Ascending aorta (tissue), 2 donors: ENCODE measurements at regions not wholly inside any gene's neighbourhood (a gene's known extent, or its start where the extent isn't known, plus 50 kb on each side); places are given as distances from the start of the nearest gene placed in this dataset.

ENCODE experiments used
- DNase-seq, 2 donors: peaks; one replicate each; pipeline ENCODE4 v3.0.0-alpha.2; 2019; ENCODE audit warnings: low spot score in 2 of 2
- H3K27ac ChIP-seq, 2 donors: fragments of 200-600 bp; sonication (generic); one replicate each; pipeline ENCODE4 v1.5.1; 2016 to 2017; ENCODE audit warnings: mild to moderate bottlenecking in 1 of 2
- H3K27me3 ChIP-seq: fragments of 200-600 bp; sonication (generic); one replicate; pipeline ENCODE4 v1.5.1; 2017
- H3K36me3 ChIP-seq, 2 donors: fragments of 200-600 bp; sonication (generic); one replicate each; pipeline ENCODE4 v1.5.1; 2016
- H3K4me1 ChIP-seq, 2 donors: fragments of 200-600 bp; sonication (generic); one replicate each; pipeline ENCODE4 v1.5.1; 2016 to 2017; ENCODE audit warnings: mild to moderate bottlenecking in 1 of 2
- H3K4me3 ChIP-seq, 2 donors: fragments of 200-600 bp; sonication (generic); one replicate each; pipeline ENCODE4 v1.5.1; 2016 to 2017; ENCODE audit warnings: mild to moderate bottlenecking in 1 of 2
- H3K9me3 ChIP-seq, 2 donors: fragments of 200-600 bp; sonication (generic); one replicate each; pipeline ENCODE4 v1.5.1; 2016
- CTCF ChIP-seq, 3 experiments: fragments of 200-600 bp in 2 of 3; fragments of 450-650 bp in 1 of 3; sonication (generic) in 2 of 3; IDR thresholded peaks; one replicate each; pipeline ENCODE4 v1.5.1; 2016 to 2019; ENCODE audit warnings: antibody characterized with exemption in 3 of 3, mild to moderate bottlenecking in 1 of 3, moderate library complexity in 1 of 3
- intact Hi-C: fragments of 100-400 bp; cut with DNase I; formaldehyde crosslinking; loops from one replicate; pipeline ENCODE4 v1.15.1; 2023

DNA sequence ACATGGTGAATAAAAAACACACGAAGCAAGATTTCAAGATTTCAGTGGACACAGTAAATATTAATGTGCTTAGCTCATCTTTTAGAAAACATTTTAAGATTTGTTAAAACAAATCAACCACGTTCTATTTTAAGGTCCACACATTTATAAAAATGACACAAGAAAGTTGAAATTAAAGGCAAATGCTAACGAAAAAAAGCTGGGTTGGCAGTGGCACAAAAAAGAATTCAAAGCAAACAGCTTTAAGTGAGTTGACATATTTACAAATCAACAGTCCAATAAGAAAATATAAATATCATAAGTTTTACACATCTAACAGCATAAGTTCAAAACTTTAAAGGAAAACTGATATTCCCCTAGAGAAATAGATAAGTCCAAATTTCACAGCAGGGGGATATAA, 430.4 kb upstream of the CCDC54 start:
- Histone ChIP-seq H3K9me3 (no peaks in the 10 kb centered on the region), H3K27me3 (no peaks in the 10 kb centered on the region), H3K27ac (no peak overlapping the region), H3K4me3 (no peak overlapping the region), H3K36me3 (no peaks in the 10 kb centered on the region), H3K4me1 (no peaks in the 10 kb centered on the region)
- no peak for TF ChIP-seq CTCF (IDR thresholded peaks at IDR 0.05)
- no peak for DNase-seq
- intact Hi-C loops = no loop called here

DNA sequence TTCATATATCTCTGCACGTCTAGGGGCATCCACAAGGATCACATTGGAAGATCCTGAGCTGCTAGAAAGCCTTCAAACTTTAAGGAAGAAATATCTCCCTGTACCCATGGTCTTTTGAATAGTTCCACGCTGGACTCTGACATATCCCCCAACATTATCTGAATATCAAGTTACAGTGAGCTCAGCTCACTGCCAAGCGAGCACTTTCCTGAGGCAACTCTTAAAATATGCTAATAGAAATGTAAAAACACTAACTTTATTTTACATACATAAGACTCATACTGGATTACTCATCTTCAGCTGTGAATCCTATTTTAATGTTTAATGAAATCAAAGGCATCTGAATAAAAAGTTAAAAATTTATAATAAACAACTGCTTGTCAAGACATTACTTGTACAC, 420.2 kb upstream of the CCDC54 start:
- Histone ChIP-seq H3K9me3 (no peaks in the 10 kb centered on the region), H3K4me3 (no peak overlapping the region), H3K27me3 (no peaks in the 10 kb centered on the region), H3K4me1 (no peaks in the 10 kb centered on the region), H3K36me3 (no peaks in the 10 kb centered on the region), H3K27ac (no peak overlapping the region)
- intact Hi-C loops = no loop called here
- no peak for DNase-seq
- no peak for TF ChIP-seq CTCF (IDR thresholded peaks at IDR 0.05)

GRCh38 chr3:106962993-106963392, 414.2 kb upstream of the CCDC54 start:
- no peak for TF ChIP-seq CTCF (IDR thresholded peaks at IDR 0.05)
- peak overlapping the region in 1 of 2 donors; percentile 40 for H3K27ac ChIP-seq
- intact Hi-C loops = no loop called here
- no peaks in the 10 kb centered on the region for H3K36me3 ChIP-seq
- no peak overlapping the region for H3K4me3 ChIP-seq
- no peaks in the 10 kb centered on the region for H3K27me3 ChIP-seq
- no peak for DNase-seq
- peaks cover 0 to 9% of the 10 kb centered on the region in 2 donors for H3K4me1 ChIP-seq
- no peaks in the 10 kb centered on the region for H3K9me3 ChIP-seq

GRCh38 chr3:106963442-106963841, 413.8 kb upstream of the CCDC54 start:
- intact Hi-C loops = no loop called here
- Histone ChIP-seq H3K4me1 (peaks cover 0 to 9% of the 10 kb centered on the region in 2 donors), H3K27me3 (no peaks in the 10 kb centered on the region), H3K4me3 (no peak overlapping the region), H3K36me3 (no peaks in the 10 kb centered on the region), H3K9me3 (no peaks in the 10 kb centered on the region), H3K27ac (peak overlapping the region; percentile 40 to 42)
- no peak for TF ChIP-seq CTCF (IDR thresholded peaks at IDR 0.05)
- no peak for DNase-seq

DNA sequence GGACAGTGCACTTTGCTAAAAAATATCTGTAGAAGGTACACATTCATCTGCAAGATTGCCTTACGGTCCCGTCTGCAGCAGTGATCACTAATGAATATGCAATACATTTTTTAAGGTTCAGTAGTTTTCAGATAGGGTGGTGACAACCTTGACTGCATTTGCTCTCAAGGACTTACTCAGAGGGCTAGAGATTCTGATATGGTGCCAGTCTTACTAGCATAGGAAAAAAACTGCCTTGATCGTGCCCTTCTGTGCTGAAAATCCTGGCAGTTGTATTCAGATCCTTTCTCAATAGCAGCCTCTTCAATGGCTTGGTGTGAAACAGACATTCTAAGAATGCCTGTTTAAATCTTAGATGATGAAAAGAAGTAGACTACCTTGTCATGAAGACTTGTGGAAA, 411.9 kb upstream of the CCDC54 start:
- H3K36me3 ChIP-seq = no peaks in the 10 kb centered on the region
- no peak for DNase-seq
- peaks cover 0 to 9% of the 10 kb centered on the region in 2 donors for H3K4me1 ChIP-seq
- no peak for TF ChIP-seq CTCF (IDR thresholded peaks at IDR 0.05)
- H3K9me3 ChIP-seq = no peaks in the 10 kb centered on the region
- no peak overlapping the region for H3K27ac ChIP-seq
- no peak overlapping the region for H3K4me3 ChIP-seq
- intact Hi-C loops = no loop called here
- H3K27me3 ChIP-seq = no peaks in the 10 kb centered on the region

DNA sequence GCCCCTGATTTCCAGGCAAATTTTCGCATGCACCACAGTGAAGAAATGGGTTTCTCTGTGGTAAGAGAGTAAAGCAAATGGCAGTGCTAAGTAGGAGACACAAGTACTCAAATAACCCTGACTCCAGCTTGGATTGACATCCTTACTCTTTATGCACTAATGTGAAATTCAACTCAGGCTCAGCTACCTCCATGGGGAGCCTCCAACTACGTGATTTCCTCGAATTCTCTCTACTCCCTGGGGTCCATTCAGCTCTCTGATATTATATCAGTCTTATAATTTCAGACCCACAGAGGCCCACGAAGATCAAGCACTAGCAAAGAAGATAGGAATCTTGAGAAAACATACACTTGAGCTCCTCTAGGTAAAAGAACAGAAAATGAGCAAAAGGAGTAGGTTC, 407.6 kb upstream of the CCDC54 start:
- Histone ChIP-seq H3K4me1 (peaks cover 0 to 8% of the 10 kb centered on the region in 2 donors), H3K4me3 (no peak overlapping the region), H3K27me3 (no peaks in the 10 kb centered on the region), H3K36me3 (no peaks in the 10 kb centered on the region), H3K27ac (no peak overlapping the region), H3K9me3 (no peaks in the 10 kb centered on the region)
- TF ChIP-seq CTCF (IDR thresholded peaks at IDR 0.05) = no peak
- intact Hi-C loops = no loop called here
- no peak for DNase-seq
